GM12878 (cell line): ENCODE measurements at regions not wholly inside any gene's neighbourhood (a gene's known extent, or its start where the extent isn't known, plus 50 kb on each side); places are given as distances from the start of the nearest gene placed in this dataset.

ENCODE experiments used
- ATAC-seq: fragments of 200-7000 bp; cut with Tn5 transposase; 3 replicates; pipeline ENCODE4 v1.9.1; 2020; ENCODE audit warnings: mild to moderate bottlenecking, moderate library complexity
- BruUV-seq: library from RNA; stranded (reverse); fragments of 400-500 nt; replicated peaks from 2 replicates; lab custom pipeline; 2021; lab: Mats Ljungman, UMichigan
- CTCF ChIA-PET: fragments of 300-600 bp; sonication (Branson Sonifier 250); formaldehyde crosslinking; extraction: SDS; loops from one replicate; lab custom pipeline; 2021; ENCODE audit warnings: inconsistent platforms; lab: Yijun Ruan, JAX
- POLR2A ChIA-PET: fragments of 350-600 bp; formaldehyde crosslinking; extraction: SDS; loops from one replicate; lab custom pipeline; 2021; ENCODE audit warnings: inconsistent platforms; lab: Charles Lee
- RAD21 ChIA-PET: fragments of 300-600 bp; sonication (Branson Sonifier 250); formaldehyde crosslinking; loops from one replicate; lab custom pipeline; 2023; ENCODE audit warnings: antibody characterized with exemption; ENCODE audit not compliant: unreplicated experiment; lab: Charles Lee
- SMC1A ChIA-PET: fragments of 300-600 bp; sonication (Branson Sonifier 250); formaldehyde crosslinking; loops from one replicate; lab custom pipeline; 2023; ENCODE audit not compliant: unreplicated experiment, uncharacterized antibody; lab: Charles Lee
- DNase-seq: peaks from one replicate; pipeline ENCODE4 v3.0.0-alpha.2; 2011; ENCODE audit warnings: low read depth, low spot score
- FAIRE-seq: peaks from 3 replicates; lab custom pipeline; 2011; peaks lifted over from hg19 to GRCh38; lab: Jason Lieb, UNC
- H2AFZ ChIP-seq: 2 replicates; pipeline ENCODE4 v1.6.0; 2011; ENCODE audit warnings: low read depth, low read length, control low read depth; ENCODE audit not compliant: control insufficient read depth
- H3K27ac ChIP-seq: 2 replicates; pipeline ENCODE4 v1.5.1; 2011; ENCODE audit warnings: control low read depth; ENCODE audit not compliant: control insufficient read depth, insufficient read depth
- H3K27me3 ChIP-seq, 2 experiments: replicated peaks in 1 of 2; 2 replicates each; pipeline versions ENCODE4 v1.6.0 to v1.6.1; 2011; ENCODE audit warnings: low read length in 1 of 2; ENCODE audit not compliant: control insufficient read depth in 2 of 2, insufficient read depth in 2 of 2
- H3K36me3 ChIP-seq, 2 experiments: 2 replicates each; pipeline ENCODE4 v1.5.1; 2011; ENCODE audit warnings: low read length in 1 of 2; ENCODE audit not compliant: control insufficient read depth in 2 of 2, insufficient read depth in 2 of 2
- H3K4me1 ChIP-seq: 2 replicates; pipeline ENCODE4 v1.6.1; 2011; ENCODE audit warnings: mild to moderate bottlenecking, low read length, moderate library complexity, mixed read lengths; ENCODE audit not compliant: control insufficient read depth, insufficient read depth
- H3K4me2 ChIP-seq: 2 replicates; pipeline ENCODE4 v1.6.0; 2011; ENCODE audit warnings: control low read depth; ENCODE audit not compliant: control insufficient read depth, insufficient read depth
- H3K4me3 ChIP-seq: fragments of 200-600 bp; sonication (generic); 2 replicates; pipeline ENCODE4 v1.5.1; 2016
- H3K79me2 ChIP-seq: 2 replicates; pipeline ENCODE4 v1.6.0; 2011; ENCODE audit warnings: low read length; ENCODE audit not compliant: control insufficient read depth, insufficient read depth
- H3K9ac ChIP-seq: 2 replicates; pipeline ENCODE4 v1.8.0; 2011; ENCODE audit warnings: low read length, control low read depth, mixed read lengths; ENCODE audit not compliant: control insufficient read depth, insufficient read depth
- H3K9me3 ChIP-seq: replicated peaks from 3 replicates; pipeline ENCODE4 v1.5.1; 2011; ENCODE audit warnings: mild to moderate bottlenecking, low read length; ENCODE audit not compliant: control insufficient read depth, insufficient read depth
- H4K20me1 ChIP-seq: 2 replicates; pipeline ENCODE4 v1.6.0; 2011; ENCODE audit not compliant: control insufficient read depth, insufficient read depth
- CHD4 ChIP-seq: fragments of 200-600 bp; sonication (generic); IDR thresholded peaks from 2 replicates; pipeline ENCODE4 v1.6.1; 2016; ENCODE audit warnings: mild to moderate bottlenecking
- CTCF ChIP-seq, 3 experiments: IDR thresholded peaks in 2 of 3; conservative IDR thresholded peaks in 1 of 3; 2 replicates each; pipeline ENCODE4 v1.5.1; 2011; ENCODE audit warnings: low read depth in 3 of 3, low read length in 3 of 3, mild to moderate bottlenecking in 3 of 3, control low read depth in 2 of 3, moderate library complexity in 2 of 3, inconsistent platforms in 1 of 3, mixed read lengths in 1 of 3; ENCODE audit not compliant: control insufficient read depth in 2 of 3, insufficient read depth in 1 of 3; ENCODE audit errors: extremely low read depth in 1 of 3
- JUNB ChIP-seq: IDR thresholded peaks from 2 replicates; pipeline ENCODE4 v1.6.1; 2016; ENCODE audit warnings: antibody characterized with exemption, mild to moderate bottlenecking
- PRDM15 ChIP-seq: fragments of 450-650 bp; formaldehyde crosslinking; IDR thresholded peaks from 2 replicates; pipeline ENCODE4 v1.4.0; 2020; ENCODE audit warnings: mild to moderate bottlenecking, moderate library complexity
- RFX5 ChIP-seq: IDR thresholded peaks from 2 replicates; pipeline ENCODE4 v1.6.1; 2011; ENCODE audit warnings: low read depth, low read length, improper control_type of control experiment
- SIN3A ChIP-seq: IDR thresholded peaks from 2 replicates; pipeline ENCODE4 v1.6.1; 2012; ENCODE audit warnings: low read depth, low read length, improper control_type of control experiment
- SMAD1 ChIP-seq: fragments of 450-650 bp; IDR thresholded peaks from 2 replicates; pipeline ENCODE4 v1.6.1; 2018; ENCODE audit warnings: mild to moderate bottlenecking, low read depth; ENCODE audit not compliant: partially characterized antibody
- WGBS: methylation state at CpG from one replicate; pipeline ENCODE4 v1.1.6; 2016; ENCODE audit warnings: low lambda C conversion rate; ENCODE audit not compliant: insufficient replicate concordance, insufficient coverage; ENCODE audit errors: missing lambda C conversion rate; 5-methylcytosine and 5-hydroxymethylcytosine counted together
- in situ Hi-C: fragments of 300-500 bp; cut with MboI; formaldehyde crosslinking; loops from 9 replicates; pipeline ENCODE4 v1.14.3; 2018; ENCODE audit warnings: mixed read lengths
- intact Hi-C: fragments of 100-400 bp; cut with micrococcal nuclease; formaldehyde crosslinking; loops from one replicate; pipeline ENCODE4 v1.14.2; 2022; ENCODE audit not compliant: unreplicated experiment

GRCh38 chrX:144722307-144722706 is 525.0 kb upstream of the SPANXN1 start:
- Histone ChIP-seq H4K20me1 (no peaks in the 10 kb centered on the region), H3K27me3 (no peaks in the 10 kb centered on the region), H3K4me3 (no peak overlapping the region), H3K27ac (no peak overlapping the region), H2AFZ (no peak overlapping the region), H3K79me2 (no peaks in the 10 kb centered on the region), H3K4me2 (no peak overlapping the region), H3K36me3 (no peaks in the 10 kb centered on the region), H3K9me3 (no peaks in the 10 kb centered on the region), H3K4me1 (no peaks in the 10 kb centered on the region), H3K9ac (no peak overlapping the region)
- ChIA-PET RAD21 (no interaction called here), SMC1A (no interaction called here), POLR2A (no interaction called here), CTCF (interaction anchor here (1.2 to 1.5 kb wide), 2 partner anchors 11 to 16 kb away, joined by 3 to 4 read pairs; no protein-coding TSS in a partner anchor)
- TF ChIP-seq SIN3A, result no peak
- TF ChIP-seq CTCF (IDR thresholded peaks at IDR 0.05 in 2 of 3, conservative IDR thresholded peaks at IDR 0.05 in 1 of 3; ENCODE audit: control insufficient read depth in 2 of 3, extremely low read depth in 1 of 3, insufficient read depth in 1 of 3, low read depth in 3 of 3, low read length in 3 of 3), result 0 out of 6 replicates have a peak, but pooled peaks of 2 of the 3 experiments have one; percentile 4 to 10
- intact Hi-C loops (no loop called here), in situ Hi-C loops (no loop called here)
- 53% methylated on average over 6 of the region's 6 CpGs for WGBS
- no peak for FAIRE-seq
- BruUV-seq, result no TSS peak
- no peak for DNase-seq
- ATAC-seq, result no peak

GRCh38 chrX:144730471-144730870 is 516.8 kb upstream of the SPANXN1 start:
- H3K27me3 ChIP-seq, result no peaks in the 10 kb centered on the region
- ATAC-seq (no peak), FAIRE-seq (no peak), DNase-seq (no peak)
- H3K9ac ChIP-seq, result no peak overlapping the region
- in situ Hi-C loops (no loop called here), intact Hi-C loops (no loop called here)
- no peaks in the 10 kb centered on the region for H3K4me1 ChIP-seq
- H3K4me2 ChIP-seq, result no peak overlapping the region
- H3K79me2 ChIP-seq, result no peaks in the 10 kb centered on the region
- ChIA-PET SMC1A (interaction anchor here (0.6 kb wide), 1 partner anchor 25 kb away, joined by 3 read pairs; no protein-coding TSS in a partner anchor), POLR2A (no interaction called here), RAD21 (no interaction called here), CTCF (interaction anchor here (3.0 kb wide), 1 partner anchor 10 kb away, joined by 11 read pairs; no protein-coding TSS in a partner anchor)
- TF ChIP-seq CHD4, result no peak
- TF ChIP-seq PRDM15, result no peak
- TF ChIP-seq JUNB, result no peak
- TF ChIP-seq SMAD1, result no peak
- no peak for TF ChIP-seq RFX5
- 20% methylated on average over 2 of the region's 2 CpGs for WGBS
- H2AFZ ChIP-seq, result no peak overlapping the region
- BruUV-seq, result no TSS peak
- no peak overlapping the region for H3K27ac ChIP-seq
- no peaks in the 10 kb centered on the region for H4K20me1 ChIP-seq
- no peaks in the 10 kb centered on the region for H3K36me3 ChIP-seq
- H3K4me3 ChIP-seq, result no peak overlapping the region
- H3K9me3 ChIP-seq, result no peaks in the 10 kb centered on the region
